ENCODE measurements at regions not wholly inside any gene's neighbourhood (a gene's known extent, or its start where the extent isn't known, plus 50 kb on each side); places are given as distances from the start of the nearest gene placed in this dataset.

GRCh38 chr7:84389242-84389641 is 194.7 kb upstream of the SEMA3A start:
- ATAC-seq: no peak
- BruUV-seq (replicated peaks): no TSS peak
- H3K9me2 ChIP-seq (replicated peaks; ENCODE audit: low read length): no peaks in the 10 kb centered on the region

GRCh38 chr7:84387595-84387994 is 193.0 kb upstream of the SEMA3A start:
- H2AFZ ChIP-seq (ENCODE audit: low read length): no peak overlapping the region
- intact Hi-C loops (cut with micrococcal nuclease): no loop called here

More at GRCh38 chr7:84389242-84389641, 194.7 kb upstream of the SEMA3A start:
- Histone ChIP-seq H2AFZ (ENCODE audit: low read length) (no peak overlapping the region), H3K4me1 (ENCODE audit: insufficient read depth, low read length) (peaks cover 9% of the 10 kb centered on the region), H3K27me3 (ENCODE audit: low read length) (no peaks in the 10 kb centered on the region), H3K79me2 (ENCODE audit: low read length) (no peaks in the 10 kb centered on the region), H4K20me1 (ENCODE audit: low read length) (no peaks in the 10 kb centered on the region), H3K4me3 (ENCODE audit: low read length) (no peak overlapping the region), H3F3A (ENCODE audit: low read length, unreplicated experiment) (no peaks in the 10 kb centered on the region), H3K9me3 (ENCODE audit: low read length) (no peaks in the 10 kb centered on the region), H3K36me3 (ENCODE audit: low read depth, low read length) (no peaks in the 10 kb centered on the region), H3K4me2 (ENCODE audit: low read length) (no peak overlapping the region), H3K9ac (ENCODE audit: low read length) (no peak overlapping the region), H3K27ac (ENCODE audit: low read length) (no peak overlapping the region)
- intact Hi-C loops (cut with micrococcal nuclease): no loop called here
- ChIA-PET POLR2A (ENCODE audit: unreplicated experiment) (no interaction called here), CTCF (no interaction called here)
- TF ChIP-seq CTCF (conservative IDR thresholded peaks at IDR 0.05; ENCODE audit: low read depth, low read length) (no peak), EZH2 (IDR thresholded peaks at IDR 0.05; ENCODE audit: low read length, unreplicated experiment) (no peak), EZH2phosphoT487 (IDR thresholded peaks at IDR 0.05; ENCODE audit: borderline replicate concordance, low read length) (no peak)
- DNase-seq: no peak

GRCh38 chr7:84384417-84384816 is 189.8 kb upstream of the SEMA3A start:
- ChIA-PET CTCF (no interaction called here), POLR2A (ENCODE audit: unreplicated experiment) (no interaction called here)
- Histone ChIP-seq H3K9ac (ENCODE audit: low read length) (no peak overlapping the region), H3K4me1 (ENCODE audit: insufficient read depth, low read length) (no peaks in the 10 kb centered on the region), H3K9me3 (ENCODE audit: low read length) (no peaks in the 10 kb centered on the region), H2AFZ (ENCODE audit: low read length) (no peak overlapping the region), H3K79me2 (ENCODE audit: low read length) (no peaks in the 10 kb centered on the region), H3K9me2 (replicated peaks; ENCODE audit: low read length) (no peaks in the 10 kb centered on the region), H4K20me1 (ENCODE audit: low read length) (no peaks in the 10 kb centered on the region), H3K36me3 (ENCODE audit: low read depth, low read length) (no peaks in the 10 kb centered on the region), H3K4me3 (ENCODE audit: low read length) (no peak overlapping the region), H3K27ac (ENCODE audit: low read length) (no peak overlapping the region), H3F3A (ENCODE audit: low read length, unreplicated experiment) (no peaks in the 10 kb centered on the region), H3K27me3 (ENCODE audit: low read length) (no peaks in the 10 kb centered on the region), H3K4me2 (ENCODE audit: low read length) (no peak overlapping the region)
- ATAC-seq: no peak
- intact Hi-C loops (cut with micrococcal nuclease): no loop called here
- TF ChIP-seq CTCF (conservative IDR thresholded peaks at IDR 0.05; ENCODE audit: low read depth, low read length) (no peak), EZH2 (IDR thresholded peaks at IDR 0.05; ENCODE audit: low read length, unreplicated experiment) (no peak)
- no TSS peak for BruUV-seq (replicated peaks)
- no peak for DNase-seq

More at GRCh38 chr7:84387595-84387994, 193.0 kb upstream of the SEMA3A start:
- ChIA-PET POLR2A (ENCODE audit: unreplicated experiment) (no interaction called here), CTCF (no interaction called here)
- H3K4me3 ChIP-seq (ENCODE audit: low read length): no peak overlapping the region
- no peak overlapping the region for H3K4me2 ChIP-seq (ENCODE audit: low read length)
- ATAC-seq (no peak), DNase-seq (no peak)
- no TSS peak for BruUV-seq (replicated peaks)
- no peak overlapping the region for H3K9ac ChIP-seq (ENCODE audit: low read length)
- no peak overlapping the region for H3K27ac ChIP-seq (ENCODE audit: low read length)
- no peaks in the 10 kb centered on the region for H3K79me2 ChIP-seq (ENCODE audit: low read length)
- H3F3A ChIP-seq (ENCODE audit: low read length, unreplicated experiment): no peaks in the 10 kb centered on the region
- no peaks in the 10 kb centered on the region for H3K36me3 ChIP-seq (ENCODE audit: low read depth, low read length)
- no peak for TF ChIP-seq EZH2 (IDR thresholded peaks at IDR 0.05; ENCODE audit: low read length, unreplicated experiment)
- TF ChIP-seq EZH2phosphoT487 (IDR thresholded peaks at IDR 0.05; ENCODE audit: borderline replicate concordance, low read length): no peak
- no peak for TF ChIP-seq CTCF (conservative IDR thresholded peaks at IDR 0.05; ENCODE audit: low read depth, low read length)
- H3K9me2 ChIP-seq (replicated peaks; ENCODE audit: low read length): no peaks in the 10 kb centered on the region
- no peaks in the 10 kb centered on the region for H3K27me3 ChIP-seq (ENCODE audit: low read length)
- H4K20me1 ChIP-seq (ENCODE audit: low read length): no peaks in the 10 kb centered on the region
- H3K9me3 ChIP-seq (ENCODE audit: low read length): no peaks in the 10 kb centered on the region
- no peaks in the 10 kb centered on the region for H3K4me1 ChIP-seq (ENCODE audit: insufficient read depth, low read length)

Data from PC-3 (cell line).